ENCODE measurements at regions not wholly inside any gene's neighbourhood (a gene's known extent, or its start where the extent isn't known, plus 50 kb on each side); places are given as distances from the start of the nearest gene placed in this dataset.

DNA sequence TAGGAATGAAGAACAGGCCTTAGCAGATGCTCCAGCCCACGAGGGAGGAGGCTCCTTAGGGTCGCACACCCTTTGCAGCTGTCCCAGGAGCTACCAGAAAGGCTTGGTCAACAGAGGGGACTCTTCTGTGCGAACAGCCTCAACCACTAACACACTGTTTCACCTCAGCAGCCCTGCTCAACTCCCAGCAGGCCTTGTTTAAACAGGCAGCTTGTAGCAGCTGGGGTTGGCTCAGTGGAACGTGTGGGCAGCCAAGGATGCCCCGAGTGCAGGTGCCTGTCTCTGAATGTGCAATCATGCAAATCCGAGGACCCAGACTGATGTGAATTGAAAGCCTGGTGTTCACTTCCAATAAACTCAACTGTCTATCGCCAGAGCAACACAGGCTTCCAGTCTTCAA is 88.7 kb upstream of the CXCR4 start (continued):
- TF ChIP-seq EZH2 (IDR thresholded peaks at IDR 0.05; ENCODE audit: borderline replicate concordance, control insufficient read depth, low read depth, low read length) (no peak), RELB (IDR thresholded peaks at IDR 0.05; ENCODE audit: low read depth) (no peak; the same call in 1 of the 2 replicates), NFIC (IDR thresholded peaks at IDR 0.05; ENCODE audit: low read depth, low read length) (peak; percentile 66; the same call in 1 of the 2 replicates), CHD1 (IDR thresholded peaks at IDR 0.05; ENCODE audit: low read depth, low read length) (no peak), TBL1XR1 (IDR thresholded peaks at IDR 0.05; ENCODE audit: low read depth, low read length) (peak; percentile 68; the same call in 1 of the 2 replicates), NR2C1 (IDR thresholded peaks at IDR 0.05) (no peak), SMAD1 (IDR thresholded peaks at IDR 0.05; ENCODE audit: low read depth, partially characterized antibody) (no peak), SRF (IDR thresholded peaks at IDR 0.05; ENCODE audit: low read depth in 2 of 2, low read length in 2 of 2) (no peak), POU2F2 (IDR thresholded peaks at IDR 0.05; ENCODE audit: borderline replicate concordance, low read depth, low read length) (peak; percentile 88; the same call in 2 of the 3 replicates), ZBTB11 (CRISPR knock-in tag; IDR thresholded peaks at IDR 0.05) (no peak), IKZF1 (conservative IDR thresholded peaks at IDR 0.05) (no peak; the same call in none of the 2 replicates), POLR2AphosphoS2 (IDR thresholded peaks at IDR 0.05; ENCODE audit: low read depth, low read length) (no peak), SPI1 (IDR thresholded peaks at IDR 0.05; ENCODE audit: borderline replicate concordance, insufficient read depth, low read depth, low read length) (no peak), LARP7 (IDR thresholded peaks at IDR 0.05) (peak; percentile 17; the same call in 1 of the 2 replicates), ZNF622 (IDR thresholded peaks at IDR 0.05) (no peak), GATAD2B (conservative IDR thresholded peaks at IDR 0.05; ENCODE audit: low read depth) (no peak; the same call in 1 of the 2 replicates), KAT2A (conservative IDR thresholded peaks at IDR 0.05; ENCODE audit: control insufficient read depth, low read depth, low read length) (no peak), RAD21 (IDR thresholded peaks at IDR 0.05; ENCODE audit: insufficient read depth, low read depth, low read length) (peak; percentile 21; the same call in 1 of the 2 replicates), MYC (IDR thresholded peaks at IDR 0.05; ENCODE audit: insufficient read depth, insufficient read length, insufficient replicate concordance, low read length, severe bottlenecking) (no peak), NBN (IDR thresholded peaks at IDR 0.05) (peak; percentile 82), TCF12 (IDR thresholded peaks at IDR 0.05; ENCODE audit: low read depth, low read length) (peak; percentile 99), HSF1 (IDR thresholded peaks at IDR 0.05; ENCODE audit: low read depth, low read length) (no peak)
- TF ChIP-seq, protein P1, sequence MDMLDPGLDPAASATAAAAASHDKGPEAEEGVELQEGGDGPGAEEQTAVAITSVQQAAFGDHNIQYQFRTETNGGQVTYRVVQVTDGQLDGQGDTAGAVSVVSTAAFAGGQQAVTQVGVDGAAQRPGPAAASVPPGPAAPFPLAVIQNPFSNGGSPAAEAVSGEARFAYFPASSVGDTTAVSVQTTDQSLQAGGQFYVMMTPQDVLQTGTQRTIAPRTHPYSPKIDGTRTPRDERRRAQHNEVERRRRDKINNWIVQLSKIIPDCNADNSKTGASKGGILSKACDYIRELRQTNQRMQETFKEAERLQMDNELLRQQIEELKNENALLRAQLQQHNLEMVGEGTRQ (IDR thresholded peaks at IDR 0.05; ENCODE audit: borderline replicate concordance, low read depth, low read length): no peak

Measured in GM12878 (cell line).